WI38 (cell line): ENCODE measurements at regions not wholly inside any gene's neighbourhood (a gene's known extent, or its start where the extent isn't known, plus 50 kb on each side); places are given as distances from the start of the nearest gene placed in this dataset.

ENCODE experiments used
- H3K4me3 ChIP-seq: 2 replicates; pipeline ENCODE4 v1.5.1; 2011; ENCODE audit warnings: low read depth, mild to moderate bottlenecking, control low read depth, low read length
- TF ChIP-seq, protein P1 (sequence below): IDR thresholded peaks from 2 replicates; pipeline ENCODE4 v1.5.1; 2012; ENCODE audit warnings: low read depth, mild to moderate bottlenecking, control low read depth, low read length

DNA sequence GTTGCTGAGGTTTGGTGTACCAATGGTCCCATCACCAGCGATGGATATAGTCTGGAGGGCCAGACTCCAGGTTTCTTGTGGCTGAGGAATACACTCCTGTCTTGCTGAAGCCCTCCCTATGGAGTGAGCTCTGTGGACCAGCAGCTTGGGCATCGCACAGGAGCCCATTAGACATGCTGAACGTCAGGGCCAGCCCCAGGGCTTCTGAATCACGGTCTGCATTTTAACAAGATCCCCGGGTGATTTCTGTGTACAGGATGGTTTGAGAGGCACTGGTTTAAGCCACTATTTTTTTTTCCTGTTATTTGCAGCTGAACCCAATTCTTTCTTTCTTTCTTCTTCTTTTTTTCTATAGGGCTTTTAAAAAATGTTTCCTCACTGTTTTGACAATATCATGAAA is 69.5 kb upstream of the XCR1 start:
- H3K4me3 ChIP-seq, result no peak overlapping the region

DNA sequence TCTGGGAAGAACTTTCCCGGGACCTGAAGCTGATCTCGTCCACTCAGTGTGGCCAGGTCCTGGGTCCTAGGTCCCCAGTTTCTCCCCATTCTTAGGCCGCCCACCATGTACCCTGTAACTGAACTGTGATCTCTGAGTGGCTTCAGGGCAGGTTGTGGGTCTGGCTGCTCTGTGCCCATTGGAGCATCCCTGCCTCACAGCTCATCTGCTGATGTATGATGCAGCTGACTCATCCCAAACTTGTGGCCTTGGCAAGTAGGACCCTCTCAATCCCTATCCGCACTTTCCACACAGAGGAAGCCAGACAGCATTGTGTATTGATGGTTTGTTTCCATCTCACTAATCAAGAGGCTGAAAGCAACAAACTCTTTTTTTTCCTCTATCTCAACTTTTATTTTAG is 69.1 kb upstream of the XCR1 start:
- no peak overlapping the region for H3K4me3 ChIP-seq
- TF ChIP-seq, protein P1, sequence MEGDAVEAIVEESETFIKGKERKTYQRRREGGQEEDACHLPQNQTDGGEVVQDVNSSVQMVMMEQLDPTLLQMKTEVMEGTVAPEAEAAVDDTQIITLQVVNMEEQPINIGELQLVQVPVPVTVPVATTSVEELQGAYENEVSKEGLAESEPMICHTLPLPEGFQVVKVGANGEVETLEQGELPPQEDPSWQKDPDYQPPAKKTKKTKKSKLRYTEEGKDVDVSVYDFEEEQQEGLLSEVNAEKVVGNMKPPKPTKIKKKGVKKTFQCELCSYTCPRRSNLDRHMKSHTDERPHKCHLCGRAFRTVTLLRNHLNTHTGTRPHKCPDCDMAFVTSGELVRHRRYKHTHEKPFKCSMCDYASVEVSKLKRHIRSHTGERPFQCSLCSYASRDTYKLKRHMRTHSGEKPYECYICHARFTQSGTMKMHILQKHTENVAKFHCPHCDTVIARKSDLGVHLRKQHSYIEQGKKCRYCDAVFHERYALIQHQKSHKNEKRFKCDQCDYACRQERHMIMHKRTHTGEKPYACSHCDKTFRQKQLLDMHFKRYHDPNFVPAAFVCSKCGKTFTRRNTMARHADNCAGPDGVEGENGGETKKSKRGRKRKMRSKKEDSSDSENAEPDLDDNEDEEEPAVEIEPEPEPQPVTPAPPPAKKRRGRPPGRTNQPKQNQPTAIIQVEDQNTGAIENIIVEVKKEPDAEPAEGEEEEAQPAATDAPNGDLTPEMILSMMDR, result no peak

More for the DNA sequence above, 69.5 kb upstream of the XCR1 start:
- TF ChIP-seq, protein P1, result no peak

DNA sequence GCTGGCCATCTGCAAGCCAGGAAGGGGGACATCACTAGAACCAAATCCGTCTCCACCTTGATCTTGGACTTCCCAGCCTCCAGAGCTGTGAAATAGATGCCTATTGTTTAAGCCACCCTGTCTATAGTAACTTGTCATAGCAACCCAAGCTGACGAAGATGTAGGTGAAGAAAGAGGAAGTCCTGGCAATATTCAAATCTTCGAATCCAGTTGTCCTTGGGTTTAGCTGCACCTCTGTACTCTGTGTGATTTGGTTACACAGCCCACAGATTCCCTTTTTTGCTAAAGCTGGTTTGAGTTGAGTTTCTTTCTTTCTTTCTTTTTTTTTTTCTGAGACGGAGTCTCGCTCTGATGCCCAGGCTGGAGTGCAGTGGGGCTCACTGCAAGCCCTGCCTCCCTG is 68.0 kb upstream of the XCR1 start:
- H3K4me3 ChIP-seq, result no peak overlapping the region
- TF ChIP-seq, protein P1, result no peak

DNA sequence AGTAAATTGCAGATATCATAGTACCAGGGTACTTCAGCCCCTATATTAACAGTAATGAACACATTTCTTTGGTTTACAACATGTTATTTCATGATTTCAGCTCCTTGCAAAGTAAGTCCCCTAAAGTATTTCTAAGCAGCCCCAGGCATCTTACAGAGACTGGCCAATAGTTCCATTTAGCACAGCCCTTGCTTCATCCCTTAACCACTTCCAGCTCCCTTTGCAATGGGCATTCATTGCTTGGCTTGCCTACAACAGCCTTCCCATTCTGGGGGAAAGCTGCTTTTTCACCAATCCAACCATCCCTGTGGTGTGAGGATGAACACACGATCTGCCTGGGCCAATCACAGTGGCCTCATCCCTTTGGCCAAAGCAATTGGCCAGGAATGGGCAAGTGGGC is 67.2 kb upstream of the XCR1 start:
- TF ChIP-seq, protein P1, result no peak
- H3K4me3 ChIP-seq, result no peak overlapping the region

DNA sequence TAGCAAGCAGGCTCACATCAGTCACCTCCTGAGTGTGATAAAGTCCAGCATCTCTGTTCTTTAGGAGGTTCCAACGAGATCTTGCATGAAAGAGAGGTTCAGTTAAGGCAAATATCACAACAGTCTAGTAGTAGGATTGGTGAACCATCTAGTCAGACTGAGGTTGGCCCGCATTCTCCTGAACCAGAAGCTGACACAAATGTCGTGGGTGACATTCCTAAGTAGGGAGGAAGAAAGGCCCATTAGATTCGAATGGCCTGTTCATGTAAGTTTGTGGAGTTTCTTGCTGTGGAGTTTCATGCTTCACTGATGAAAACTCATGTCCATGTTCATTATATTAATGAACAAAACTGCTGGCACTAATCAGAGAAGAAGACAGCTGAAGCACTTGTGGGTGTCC is 66.7 kb upstream of the XCR1 start:
- TF ChIP-seq, protein P1, result no peak

DNA sequence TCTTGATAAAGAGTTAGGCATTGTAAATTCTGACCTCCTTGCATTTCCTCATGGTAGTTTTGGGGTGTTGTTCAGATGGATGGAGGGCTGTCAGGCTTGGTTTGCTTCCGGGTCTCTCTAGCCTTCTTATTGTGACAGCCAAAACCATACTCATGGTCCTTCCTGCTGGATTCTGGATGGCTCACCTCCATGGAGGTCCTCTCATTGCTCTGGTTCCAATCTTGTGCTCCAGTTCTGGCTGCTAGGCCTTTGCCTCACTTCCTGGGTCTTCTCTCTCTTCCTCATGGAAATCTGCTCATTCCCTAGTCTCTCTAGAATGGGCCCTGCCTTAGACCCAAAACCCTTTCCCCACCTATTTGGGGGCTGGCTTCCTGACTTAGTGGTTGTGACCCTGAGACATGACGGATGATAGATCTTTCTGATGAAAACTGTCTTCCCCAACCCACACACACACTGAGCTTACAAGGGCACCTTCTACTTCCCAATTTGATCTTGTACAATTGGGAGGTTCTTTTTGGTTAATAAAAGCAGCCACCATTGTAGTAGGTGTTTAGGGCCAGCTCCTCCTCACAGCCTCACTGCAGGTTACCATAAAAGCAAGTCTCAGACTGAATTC is 66.2 kb upstream of the XCR1 start:
- no peak overlapping the region for H3K4me3 ChIP-seq

More for the DNA sequence above, 66.7 kb upstream of the XCR1 start:
- no peak overlapping the region for H3K4me3 ChIP-seq

DNA sequence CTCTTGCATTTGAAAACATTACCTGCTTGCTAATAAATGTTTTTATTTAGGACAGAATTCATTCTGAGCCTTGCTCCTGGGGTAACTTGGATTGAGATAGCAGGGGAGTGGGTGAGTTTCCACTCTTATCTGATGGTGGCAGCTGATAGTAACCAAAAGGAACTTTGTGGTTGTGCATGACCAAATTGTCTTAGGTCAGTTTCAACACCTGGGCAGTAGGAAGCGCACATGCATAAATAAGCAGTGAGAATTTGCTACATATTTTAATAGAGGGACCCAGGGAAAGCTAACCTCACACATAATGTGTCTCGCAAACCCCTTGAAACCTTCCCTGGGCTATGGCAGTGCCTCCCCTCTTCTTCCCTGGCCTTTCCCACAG is 65.4 kb upstream of the XCR1 start:
- H3K4me3 ChIP-seq, result no peak overlapping the region
- TF ChIP-seq, protein P1, result no peak

More for the DNA sequence above, 66.2 kb upstream of the XCR1 start:
- TF ChIP-seq, protein P1, result no peak
